GM23338 (cell line): ENCODE measurements at regions not wholly inside any gene's neighbourhood (a gene's known extent, or its start where the extent isn't known, plus 50 kb on each side); places are given as distances from the start of the nearest gene placed in this dataset.

Source experiments
- CREB1 ChIP-seq: fragments of 250-450 bp; sonication (Bioruptor Pico); IDR thresholded peaks from 2 replicates; pipeline ENCODE4 v1.5.0; 2020; ENCODE audit warnings: low read depth, mild to moderate bottlenecking, moderate library complexity
- EZH2 ChIP-seq: fragments of 200-600 bp; sonication (generic); IDR thresholded peaks from one replicate; pipeline ENCODE4 v1.8.0; 2017; ENCODE audit warnings: antibody characterized with exemption, mild to moderate bottlenecking, low read depth; ENCODE audit not compliant: unreplicated experiment
- EZH2phosphoT487 ChIP-seq: fragments of 200-600 bp; sonication (generic); IDR thresholded peaks from one replicate; pipeline ENCODE4 v1.8.1; 2018; ENCODE audit warnings: antibody characterized with exemption; ENCODE audit not compliant: unreplicated experiment
- POLR2AphosphoS5 ChIP-seq: IDR thresholded peaks from 2 replicates; pipeline ENCODE4 v1.6.1; 2016; ENCODE audit warnings: antibody characterized with exemption, low read depth
- STAT1 ChIP-seq: IDR thresholded peaks from one replicate; pipeline ENCODE4 v1.6.1; 2016; ENCODE audit warnings: antibody characterized with exemption; ENCODE audit not compliant: unreplicated experiment
- ZNF331 ChIP-seq: fragments of 250-450 bp; sonication (Bioruptor Pico); IDR thresholded peaks from 2 replicates; pipeline ENCODE4 v1.5.0; 2020; ENCODE audit warnings: low read depth, mild to moderate bottlenecking, moderate library complexity
- TF ChIP-seq, protein P1 (sequence below), 2 experiments: fragments of 200-600 bp in 1 of 2; sonication (generic) in 1 of 2; conservative IDR thresholded peaks; 2 replicates each; pipeline versions ENCODE4 v1.5.1 to v1.6.1; 2016 to 2017; ENCODE audit warnings: antibody characterized with exemption in 2 of 2, low read depth in 2 of 2, mild to moderate bottlenecking in 2 of 2, moderate library complexity in 1 of 2
- TF ChIP-seq, protein P2 (sequence below): IDR thresholded peaks from one replicate; pipeline ENCODE4 v1.6.1; 2018; ENCODE audit warnings: antibody characterized with exemption; ENCODE audit not compliant: unreplicated experiment

DNA sequence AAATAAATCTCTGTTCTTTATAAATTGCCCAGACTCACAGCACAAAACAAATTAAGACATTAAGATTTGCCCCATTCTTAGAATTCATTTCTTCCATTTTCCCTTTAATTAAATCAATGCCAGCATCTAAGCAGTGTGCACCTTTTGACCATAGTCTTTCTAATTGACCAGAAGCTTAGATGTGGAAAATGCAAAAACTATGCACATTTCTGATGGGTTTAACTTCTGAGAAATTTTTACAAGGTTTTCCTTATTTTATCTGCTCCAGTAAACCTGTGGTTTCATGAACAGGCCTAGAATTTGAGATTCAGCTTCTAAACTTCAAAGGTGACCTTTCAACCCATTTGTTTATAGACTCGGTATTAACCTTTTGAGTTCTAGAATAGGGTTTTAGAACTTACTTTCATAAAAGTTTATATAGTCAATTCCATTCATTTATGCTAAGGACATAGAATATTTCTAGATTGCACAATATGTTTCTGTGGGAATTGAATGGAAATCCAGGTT is 437.8 kb upstream of the HSF2 start:
- TF ChIP-seq CREB1 (CRISPR knock-in tag) (no peak), POLR2AphosphoS5 (no peak), STAT1 (no peak), EZH2 (no peak), EZH2phosphoT487 (no peak), ZNF331 (CRISPR knock-in tag) (no peak)
- TF ChIP-seq, protein P1, sequence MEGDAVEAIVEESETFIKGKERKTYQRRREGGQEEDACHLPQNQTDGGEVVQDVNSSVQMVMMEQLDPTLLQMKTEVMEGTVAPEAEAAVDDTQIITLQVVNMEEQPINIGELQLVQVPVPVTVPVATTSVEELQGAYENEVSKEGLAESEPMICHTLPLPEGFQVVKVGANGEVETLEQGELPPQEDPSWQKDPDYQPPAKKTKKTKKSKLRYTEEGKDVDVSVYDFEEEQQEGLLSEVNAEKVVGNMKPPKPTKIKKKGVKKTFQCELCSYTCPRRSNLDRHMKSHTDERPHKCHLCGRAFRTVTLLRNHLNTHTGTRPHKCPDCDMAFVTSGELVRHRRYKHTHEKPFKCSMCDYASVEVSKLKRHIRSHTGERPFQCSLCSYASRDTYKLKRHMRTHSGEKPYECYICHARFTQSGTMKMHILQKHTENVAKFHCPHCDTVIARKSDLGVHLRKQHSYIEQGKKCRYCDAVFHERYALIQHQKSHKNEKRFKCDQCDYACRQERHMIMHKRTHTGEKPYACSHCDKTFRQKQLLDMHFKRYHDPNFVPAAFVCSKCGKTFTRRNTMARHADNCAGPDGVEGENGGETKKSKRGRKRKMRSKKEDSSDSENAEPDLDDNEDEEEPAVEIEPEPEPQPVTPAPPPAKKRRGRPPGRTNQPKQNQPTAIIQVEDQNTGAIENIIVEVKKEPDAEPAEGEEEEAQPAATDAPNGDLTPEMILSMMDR (conservative IDR thresholded peaks at IDR 0.05; ENCODE audit: low read depth in 2 of 2), result no peak
- TF ChIP-seq, protein P2, sequence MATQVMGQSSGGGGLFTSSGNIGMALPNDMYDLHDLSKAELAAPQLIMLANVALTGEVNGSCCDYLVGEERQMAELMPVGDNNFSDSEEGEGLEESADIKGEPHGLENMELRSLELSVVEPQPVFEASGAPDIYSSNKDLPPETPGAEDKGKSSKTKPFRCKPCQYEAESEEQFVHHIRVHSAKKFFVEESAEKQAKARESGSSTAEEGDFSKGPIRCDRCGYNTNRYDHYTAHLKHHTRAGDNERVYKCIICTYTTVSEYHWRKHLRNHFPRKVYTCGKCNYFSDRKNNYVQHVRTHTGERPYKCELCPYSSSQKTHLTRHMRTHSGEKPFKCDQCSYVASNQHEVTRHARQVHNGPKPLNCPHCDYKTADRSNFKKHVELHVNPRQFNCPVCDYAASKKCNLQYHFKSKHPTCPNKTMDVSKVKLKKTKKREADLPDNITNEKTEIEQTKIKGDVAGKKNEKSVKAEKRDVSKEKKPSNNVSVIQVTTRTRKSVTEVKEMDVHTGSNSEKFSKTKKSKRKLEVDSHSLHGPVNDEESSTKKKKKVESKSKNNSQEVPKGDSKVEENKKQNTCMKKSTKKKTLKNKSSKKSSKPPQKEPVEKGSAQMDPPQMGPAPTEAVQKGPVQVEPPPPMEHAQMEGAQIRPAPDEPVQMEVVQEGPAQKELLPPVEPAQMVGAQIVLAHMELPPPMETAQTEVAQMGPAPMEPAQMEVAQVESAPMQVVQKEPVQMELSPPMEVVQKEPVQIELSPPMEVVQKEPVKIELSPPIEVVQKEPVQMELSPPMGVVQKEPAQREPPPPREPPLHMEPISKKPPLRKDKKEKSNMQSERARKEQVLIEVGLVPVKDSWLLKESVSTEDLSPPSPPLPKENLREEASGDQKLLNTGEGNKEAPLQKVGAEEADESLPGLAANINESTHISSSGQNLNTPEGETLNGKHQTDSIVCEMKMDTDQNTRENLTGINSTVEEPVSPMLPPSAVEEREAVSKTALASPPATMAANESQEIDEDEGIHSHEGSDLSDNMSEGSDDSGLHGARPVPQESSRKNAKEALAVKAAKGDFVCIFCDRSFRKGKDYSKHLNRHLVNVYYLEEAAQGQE, result no peak
